Inflammatory macrophage (primary cell): ENCODE measurements at regions not wholly inside any gene's neighbourhood (a gene's known extent, or its start where the extent isn't known, plus 50 kb on each side); places are given as distances from the start of the nearest gene placed in this dataset.
"Not testable (repeated sequence)": the region's sequence is repeated elsewhere in the genome, so short reads cannot be mapped to it uniquely, and the experiment has no call there.

ENCODE experiments used
- DNase-seq, 2 donors: peaks; one replicate each; pipeline ENCODE4 v3.0.0-alpha.2; 2020 to 2022

GRCh38 chr2:16391986-16392385, 273.6 kb downstream of the CYRIA start:
- no peak for DNase-seq

DNA sequence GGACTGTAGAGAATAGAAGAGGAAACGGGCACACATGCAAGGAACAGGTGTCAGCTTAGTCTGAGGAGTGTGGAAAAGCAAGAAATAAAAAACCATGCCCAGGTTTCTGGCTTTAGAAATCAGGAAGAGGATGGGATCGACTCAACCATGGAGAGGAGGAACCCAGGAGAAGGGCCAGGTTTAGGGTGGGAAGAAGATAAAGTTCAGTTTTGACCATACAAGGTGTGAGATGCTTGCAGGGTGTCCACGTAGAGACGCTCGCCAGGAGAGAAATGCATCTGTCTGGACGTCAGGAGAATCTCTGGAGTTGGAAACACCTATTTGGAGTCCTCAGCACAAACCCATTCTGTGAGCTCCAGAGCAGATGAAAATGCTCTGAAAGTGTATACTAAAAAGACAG, 275.1 kb downstream of the CYRIA start:
- DNase-seq = no peak

DNA sequence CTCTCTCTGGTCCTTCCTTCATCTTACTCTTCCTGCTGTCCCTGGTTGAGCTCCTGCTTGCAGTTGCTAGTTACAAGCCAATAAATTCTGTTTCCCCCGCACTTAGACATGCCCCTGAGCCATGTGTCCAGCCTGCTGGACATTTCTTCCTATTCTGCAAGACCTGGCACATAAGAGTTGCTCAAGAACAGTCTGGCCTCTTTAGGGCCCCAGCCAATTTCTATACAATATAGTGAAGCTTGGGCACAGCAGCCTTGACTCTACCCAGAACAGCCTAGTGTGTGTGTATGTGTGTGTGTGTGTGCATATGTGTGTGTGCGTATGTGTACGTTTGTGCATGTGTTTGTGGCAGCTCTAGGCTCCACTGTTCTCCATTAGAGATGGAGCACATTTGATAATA, 276.0 kb downstream of the CYRIA start:
- DNase-seq = no peak

- not testable (repeated sequence) for DNase-seq
Observed at GRCh38 chr2:16388199-16388830, 277.3 kb downstream of the CYRIA start.

- peak in 1 of 2 donors; percentile 1 for DNase-seq
Observed at GRCh38 chr2:16387461-16387984, 278.1 kb downstream of the CYRIA start.

- no peak for DNase-seq
Observed at GRCh38 chr2:16386431-16386830, 279.2 kb downstream of the CYRIA start.

GRCh38 chr2:16386031-16386430, 279.6 kb downstream of the CYRIA start:
- DNase-seq = no peak

- no peak for DNase-seq
Observed at GRCh38 chr2:16385341-16385740, 280.3 kb downstream of the CYRIA start.

DNA sequence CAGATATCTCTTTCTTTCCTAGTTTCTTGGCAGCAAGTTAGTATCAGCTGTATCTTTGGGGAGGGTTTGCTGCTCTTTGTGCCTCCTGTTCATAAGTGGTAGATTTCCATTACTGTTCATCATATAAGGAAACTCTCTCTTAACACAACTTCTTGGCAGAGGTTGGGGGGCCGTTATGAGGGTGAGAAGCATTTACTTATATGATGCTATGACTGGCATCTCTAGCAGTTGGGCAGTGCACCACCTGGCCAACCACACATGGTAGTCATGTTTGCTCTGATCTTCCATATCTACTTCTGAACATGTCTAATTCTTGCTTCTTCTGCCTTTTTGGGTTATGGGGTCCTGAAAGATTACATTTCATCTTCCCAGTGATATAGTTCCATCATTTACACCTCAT, 282.2 kb downstream of the CYRIA start:
- no peak for DNase-seq

DNA sequence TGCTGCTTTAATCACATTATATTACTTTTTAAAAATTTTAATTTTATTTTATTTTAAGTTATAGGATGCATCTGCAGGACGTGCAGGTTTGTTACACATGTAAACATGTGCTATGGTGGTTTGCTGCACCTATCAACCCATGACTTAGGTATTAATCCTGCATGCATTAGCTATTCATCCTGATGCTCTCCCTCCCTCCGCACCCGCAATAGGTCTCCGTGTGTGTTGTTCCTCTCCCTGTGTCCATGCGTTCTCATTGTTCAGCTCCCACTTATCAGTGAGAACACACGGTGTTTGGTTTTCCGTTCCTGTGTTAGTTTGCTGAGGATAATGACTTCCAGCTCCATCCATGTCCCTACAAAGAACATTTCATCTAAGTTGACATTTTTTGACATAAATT, 283.2 kb downstream of the CYRIA start:
- no peak for DNase-seq

GRCh38 chr2:16381511-16381910, 284.1 kb downstream of the CYRIA start:
- DNase-seq = no peak

- not testable (repeated sequence) for DNase-seq
Observed at GRCh38 chr2:16379901-16380300, 285.7 kb downstream of the CYRIA start.

GRCh38 chr2:16379061-16379460, 286.6 kb downstream of the CYRIA start:
- DNase-seq = not testable (repeated sequence)

GRCh38 chr2:16378031-16378430, 287.6 kb downstream of the CYRIA start:
- no peak for DNase-seq

DNA sequence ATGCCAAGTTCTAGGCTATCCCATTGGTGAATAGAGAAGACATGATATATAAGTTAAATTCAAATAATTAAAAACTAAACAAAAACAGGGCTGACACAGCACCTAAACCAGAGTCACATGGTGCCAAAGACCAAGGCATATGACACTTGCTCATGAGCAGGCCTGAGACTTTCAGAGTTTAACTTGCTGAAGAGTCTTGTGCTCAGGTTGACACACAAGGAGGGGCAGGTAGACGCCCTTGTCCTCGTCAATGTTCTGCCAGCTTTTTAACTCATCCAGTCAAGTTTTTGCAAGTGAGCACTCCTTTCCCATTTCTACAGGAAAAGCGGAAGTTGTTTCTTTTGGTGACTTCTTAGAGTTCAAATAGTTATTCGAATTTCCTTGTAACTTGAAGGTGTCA, 289.7 kb downstream of the CYRIA start:
- DNase-seq = no peak

DNA sequence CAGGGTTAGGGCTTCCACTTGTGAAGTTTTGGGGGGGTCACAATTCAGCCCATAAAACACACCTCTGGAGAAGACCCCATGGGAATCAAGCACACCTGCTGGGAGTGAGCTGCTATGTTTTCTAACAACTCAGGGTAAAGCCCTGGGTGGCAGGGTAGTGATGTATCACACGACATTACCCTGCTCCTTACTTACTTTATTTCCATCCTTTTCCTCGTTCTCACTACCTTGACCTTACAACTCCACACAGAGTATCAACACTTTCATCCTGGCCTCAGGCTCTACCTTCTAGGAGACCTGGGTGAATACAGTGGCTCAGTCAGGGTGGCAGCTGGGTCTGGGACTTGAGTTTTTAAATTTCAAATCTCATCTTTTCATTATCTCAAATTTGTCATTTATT, 290.3 kb downstream of the CYRIA start:
- no peak for DNase-seq

GRCh38 chr2:16374671-16375070, 291.0 kb downstream of the CYRIA start:
- DNase-seq = no peak

- DNase-seq = no peak
Observed at GRCh38 chr2:16373341-16373740, 292.3 kb downstream of the CYRIA start.

DNA sequence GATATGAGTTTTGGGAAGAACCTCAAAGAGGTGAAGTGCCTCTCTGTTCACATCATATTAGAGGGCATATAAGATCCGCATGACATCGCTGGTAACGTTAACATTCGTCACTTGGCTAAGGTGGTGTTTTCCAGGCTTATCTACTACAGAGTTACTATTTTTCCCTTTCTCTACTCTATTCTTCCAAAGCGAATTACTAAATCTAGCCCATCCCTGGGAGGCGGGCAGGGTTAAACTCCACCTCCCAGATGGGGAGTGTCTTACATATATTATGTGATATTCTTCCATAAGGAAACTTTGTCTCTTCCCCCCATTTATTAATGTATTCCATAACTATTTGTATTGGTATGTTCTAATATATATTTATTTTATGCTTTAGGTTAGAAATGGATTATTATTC, 293.9 kb downstream of the CYRIA start:
- DNase-seq = no peak

DNA sequence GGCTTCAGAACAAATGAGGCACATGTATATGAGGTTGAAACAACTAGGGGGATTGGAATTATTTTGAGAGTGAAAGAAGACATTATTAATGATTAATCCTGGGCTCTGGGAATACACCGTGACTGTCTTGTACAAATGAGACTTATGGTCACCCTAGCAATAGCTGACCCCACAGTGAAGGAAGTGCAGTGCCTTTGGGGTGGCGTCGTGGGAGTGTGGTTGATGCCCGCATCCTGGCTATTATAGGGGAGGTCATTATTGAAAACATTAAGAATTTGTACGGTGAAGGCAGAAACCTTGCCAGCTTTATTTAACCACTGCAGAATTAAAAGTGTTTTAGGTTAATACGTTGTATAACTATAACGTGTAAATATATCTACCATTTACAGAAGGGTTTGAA, 296.7 kb downstream of the CYRIA start:
- DNase-seq = no peak

DNA sequence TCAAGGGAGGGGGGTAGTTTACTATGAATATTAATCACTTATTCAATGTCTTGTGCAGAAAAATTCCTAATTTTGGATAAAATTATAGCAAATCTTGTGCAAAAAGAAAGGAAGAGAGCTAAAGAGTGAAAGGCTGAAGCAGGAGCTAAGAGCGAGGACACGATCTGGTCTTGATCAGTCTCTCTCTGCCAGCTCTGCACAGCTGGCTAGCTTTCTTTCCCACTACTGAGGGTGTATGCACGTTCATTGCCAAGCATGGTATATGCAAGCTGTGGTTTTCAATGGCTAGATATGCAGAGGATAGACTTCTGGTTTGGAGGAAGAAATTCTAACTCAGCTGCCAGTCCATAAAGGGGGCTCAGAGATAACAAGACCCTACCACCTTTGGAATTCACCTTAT, 297.3 kb downstream of the CYRIA start:
- no peak for DNase-seq

- no peak for DNase-seq
Observed at GRCh38 chr2:16365366-16365765, 300.3 kb downstream of the CYRIA start.

DNA sequence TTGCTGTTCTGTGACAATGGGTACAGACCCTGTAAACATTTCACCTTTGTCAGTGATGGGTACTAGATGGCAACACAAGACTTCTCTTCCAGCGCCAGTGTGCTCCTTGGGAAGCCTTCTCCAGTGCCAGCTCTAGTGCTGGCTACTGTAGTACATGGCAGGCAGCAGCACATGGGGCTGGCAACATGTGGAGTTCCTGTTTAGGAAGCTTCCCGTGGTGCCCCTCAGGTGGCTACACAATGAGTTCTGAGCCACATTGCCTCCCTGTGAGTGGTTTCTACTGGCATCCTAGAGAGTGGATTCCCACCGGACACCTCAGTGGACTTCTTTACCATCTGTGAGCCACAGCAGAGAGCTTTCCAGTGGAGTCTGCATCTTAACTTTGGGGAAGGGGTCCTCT, 302.1 kb downstream of the CYRIA start:
- DNase-seq = no peak

DNA sequence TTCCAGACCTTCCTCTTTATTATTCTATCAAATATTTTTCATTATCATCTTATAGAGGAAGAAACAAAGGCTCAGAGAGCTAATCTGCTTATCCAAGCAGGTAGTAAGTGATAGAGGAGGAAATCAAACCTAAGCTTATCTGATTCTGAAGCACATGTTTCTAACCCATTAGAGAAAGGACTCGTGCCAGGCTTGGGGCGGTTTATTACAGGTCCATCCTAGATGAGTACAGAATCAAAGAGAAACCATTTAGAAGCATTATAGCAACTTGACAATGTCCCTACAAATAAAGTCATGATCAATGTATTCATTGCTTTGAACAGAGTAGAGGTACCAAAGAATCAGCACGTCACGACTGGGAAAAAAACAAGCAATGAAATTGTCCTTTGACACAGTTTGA, 303.0 kb downstream of the CYRIA start:
- no peak for DNase-seq
